Tibial nerve (tissue), 3 donors: ENCODE measurements at regions not wholly inside any gene's neighbourhood (a gene's known extent, or its start where the extent isn't known, plus 50 kb on each side); places are given as distances from the start of the nearest gene placed in this dataset.

Experiments used
- POLR2A ChIP-seq, 2 donors: fragments of 450-650 bp; IDR thresholded peaks; one replicate each; pipeline ENCODE4 v1.6.1; 2017; ENCODE audit warnings: antibody characterized with exemption in 2 of 2, mild to moderate bottlenecking in 2 of 2, moderate library complexity in 2 of 2
- TF ChIP-seq, protein P1 (sequence below), 5 experiments: fragments of 200-600 bp in 3 of 5; fragments of 450-650 bp in 2 of 5; sonication (generic) in 3 of 5; IDR thresholded peaks; one replicate each; pipeline ENCODE4 v1.5.1; 2016 to 2019; ENCODE audit warnings: antibody characterized with exemption in 5 of 5, mild to moderate bottlenecking in 3 of 5, moderate library complexity in 2 of 5

DNA sequence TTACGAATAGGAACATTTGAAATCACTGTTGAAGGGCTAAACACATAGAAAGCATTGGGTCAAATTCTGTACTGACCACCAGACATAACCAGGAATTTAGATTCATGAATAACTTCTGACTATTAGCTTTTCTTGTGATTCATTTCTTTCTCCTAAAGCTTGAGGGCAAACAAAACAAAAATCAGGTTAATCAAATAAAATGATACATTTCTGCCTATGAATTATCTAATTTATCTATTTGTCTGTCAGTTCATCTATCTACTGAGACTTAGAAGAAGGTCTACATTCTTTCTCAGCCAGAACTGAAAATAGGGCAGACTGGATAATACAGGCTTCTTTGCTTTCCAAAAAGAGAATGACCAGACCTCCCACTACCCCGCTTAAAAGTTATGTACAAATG, 65.9 kb upstream of the ST3GAL6 start:
- TF ChIP-seq, protein P1, sequence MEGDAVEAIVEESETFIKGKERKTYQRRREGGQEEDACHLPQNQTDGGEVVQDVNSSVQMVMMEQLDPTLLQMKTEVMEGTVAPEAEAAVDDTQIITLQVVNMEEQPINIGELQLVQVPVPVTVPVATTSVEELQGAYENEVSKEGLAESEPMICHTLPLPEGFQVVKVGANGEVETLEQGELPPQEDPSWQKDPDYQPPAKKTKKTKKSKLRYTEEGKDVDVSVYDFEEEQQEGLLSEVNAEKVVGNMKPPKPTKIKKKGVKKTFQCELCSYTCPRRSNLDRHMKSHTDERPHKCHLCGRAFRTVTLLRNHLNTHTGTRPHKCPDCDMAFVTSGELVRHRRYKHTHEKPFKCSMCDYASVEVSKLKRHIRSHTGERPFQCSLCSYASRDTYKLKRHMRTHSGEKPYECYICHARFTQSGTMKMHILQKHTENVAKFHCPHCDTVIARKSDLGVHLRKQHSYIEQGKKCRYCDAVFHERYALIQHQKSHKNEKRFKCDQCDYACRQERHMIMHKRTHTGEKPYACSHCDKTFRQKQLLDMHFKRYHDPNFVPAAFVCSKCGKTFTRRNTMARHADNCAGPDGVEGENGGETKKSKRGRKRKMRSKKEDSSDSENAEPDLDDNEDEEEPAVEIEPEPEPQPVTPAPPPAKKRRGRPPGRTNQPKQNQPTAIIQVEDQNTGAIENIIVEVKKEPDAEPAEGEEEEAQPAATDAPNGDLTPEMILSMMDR (IDR thresholded peaks at IDR 0.05), result no peak
- no peak for TF ChIP-seq POLR2A (IDR thresholded peaks at IDR 0.05)
